Prostate gland (tissue), 2 donors: ENCODE measurements at regions not wholly inside any gene's neighbourhood (a gene's known extent, or its start where the extent isn't known, plus 50 kb on each side); places are given as distances from the start of the nearest gene placed in this dataset.

Source experiments
- DNase-seq: peaks from one replicate; pipeline ENCODE4 v3.0.0-alpha.2; 2019; ENCODE audit warnings: low spot score
- H3K27ac ChIP-seq, 2 donors: fragments of 200-600 bp; sonication (generic); 2 replicates each; pipeline ENCODE4 v1.5.1; 2017 to 2019
- H3K27me3 ChIP-seq: fragments of 200-600 bp; sonication (generic); replicated peaks from 2 replicates; pipeline ENCODE4 v1.5.1; 2019; ENCODE audit not compliant: insufficient read depth
- H3K36me3 ChIP-seq, 2 donors: fragments of 200-600 bp; sonication (generic); 1 replicate in 1 of 2; 2 replicates in 1 of 2; pipeline versions ENCODE4 v1.5.1 to v1.8.1; 2017 to 2019
- H3K4me1 ChIP-seq: fragments of 200-600 bp; sonication (generic); replicated peaks from 2 replicates; pipeline ENCODE4 v1.5.1; 2019
- H3K4me3 ChIP-seq, 2 donors: fragments of 200-600 bp; sonication (generic); 2 replicates each; pipeline ENCODE4 v1.5.1; 2017 to 2019
- H3K9me3 ChIP-seq: fragments of 200-600 bp; sonication (generic); 2 replicates; pipeline ENCODE4 v1.5.1; 2017
- CTCF ChIP-seq, 4 experiments: fragments of 200-600 bp in 2 of 4; fragments of 450-650 bp in 2 of 4; sonication (generic) in 2 of 4; IDR thresholded peaks; 1 replicate in 3 of 4; 2 replicates in 1 of 4; pipeline ENCODE4 v1.5.1; 2016 to 2019; ENCODE audit warnings: antibody characterized with exemption in 4 of 4, mild to moderate bottlenecking in 2 of 4, moderate library complexity in 2 of 4
- POLR2A ChIP-seq: fragments of 450-650 bp; IDR thresholded peaks from one replicate; pipeline ENCODE4 v1.6.1; 2016; ENCODE audit warnings: antibody characterized with exemption, mild to moderate bottlenecking
- POLR2AphosphoS5 ChIP-seq: sonication (generic); formaldehyde crosslinking; IDR thresholded peaks from one replicate; pipeline ENCODE4 v1.6.1; 2017; ENCODE audit warnings: antibody characterized with exemption
- WGBS: methylation state at CpG from one replicate; pipeline ENCODE4 v1.1.5; 2018; 5-methylcytosine and 5-hydroxymethylcytosine counted together
- intact Hi-C: fragments of 100-400 bp; cut with DNase I; formaldehyde crosslinking; loops from one replicate; pipeline ENCODE4 v1.14.2; 2022

GRCh38 chr7:42351316-42351935, 114.4 kb upstream of the GLI3 start:
- H3K27me3 ChIP-seq = no peaks in the 10 kb centered on the region
- intact Hi-C loops = no loop called here
- TF ChIP-seq CTCF (IDR thresholded peaks at IDR 0.05) (no peak), POLR2A (no peak)
- WGBS = 59% methylated on average over 5 of the region's 5 CpGs
- H3K9me3 ChIP-seq = no peaks in the 10 kb centered on the region
- H3K4me3 ChIP-seq = no peak overlapping the region
- no peak for DNase-seq
- no peaks in the 10 kb centered on the region for H3K36me3 ChIP-seq
- H3K4me1 ChIP-seq = no peaks in the 10 kb centered on the region
- H3K27ac ChIP-seq = no peak overlapping the region

- Histone ChIP-seq H3K4me1 (no peaks in the 10 kb centered on the region), H3K27ac (no peak overlapping the region), H3K36me3 (no peaks in the 10 kb centered on the region), H3K9me3 (no peaks in the 10 kb centered on the region), H3K4me3 (no peak overlapping the region), H3K27me3 (no peaks in the 10 kb centered on the region)
- WGBS = 62% methylated on average over 2 of the region's 2 CpGs
- intact Hi-C loops = no loop called here
- TF ChIP-seq CTCF (IDR thresholded peaks at IDR 0.05) = no peak
- no peak for TF ChIP-seq POLR2A
- TF ChIP-seq POLR2AphosphoS5 = no peak
- no peak for DNase-seq
Observed at GRCh38 chr7:42350801-42351200, 113.8 kb upstream of the GLI3 start.

- intact Hi-C loops = no loop called here
- Histone ChIP-seq H3K36me3 (no peaks in the 10 kb centered on the region), H3K4me1 (no peaks in the 10 kb centered on the region), H3K9me3 (no peaks in the 10 kb centered on the region), H3K27me3 (no peaks in the 10 kb centered on the region), H3K4me3 (no peak overlapping the region), H3K27ac (no peak overlapping the region)
- TF ChIP-seq POLR2AphosphoS5 = no peak
- no peak for TF ChIP-seq CTCF (IDR thresholded peaks at IDR 0.05)
- no peak for TF ChIP-seq POLR2A
- no peak for DNase-seq
- 56% methylated on average over 3 of the region's 3 CpGs for WGBS
Observed at GRCh38 chr7:42348631-42349030, 111.6 kb upstream of the GLI3 start.

- 100% methylated on average over 1 of the region's 1 CpG for WGBS
- TF ChIP-seq POLR2A (no peak), POLR2AphosphoS5 (no peak), CTCF (IDR thresholded peaks at IDR 0.05) (no peak)
- H3K4me1 ChIP-seq = no peaks in the 10 kb centered on the region
- no peak overlapping the region for H3K4me3 ChIP-seq
- H3K36me3 ChIP-seq = no peaks in the 10 kb centered on the region
- no peak for DNase-seq
- intact Hi-C loops = no loop called here
- no peaks in the 10 kb centered on the region for H3K27me3 ChIP-seq
- no peaks in the 10 kb centered on the region for H3K9me3 ChIP-seq
- no peak overlapping the region for H3K27ac ChIP-seq
Observed at GRCh38 chr7:42348071-42348470, 111.1 kb upstream of the GLI3 start.

GRCh38 chr7:42347616-42348015, 110.6 kb upstream of the GLI3 start:
- no peak for TF ChIP-seq CTCF (IDR thresholded peaks at IDR 0.05)
- TF ChIP-seq POLR2AphosphoS5 = no peak
- no peak for TF ChIP-seq POLR2A
- Histone ChIP-seq H3K36me3 (no peaks in the 10 kb centered on the region), H3K4me3 (no peak overlapping the region), H3K27me3 (no peaks in the 10 kb centered on the region), H3K9me3 (no peaks in the 10 kb centered on the region), H3K27ac (no peak overlapping the region), H3K4me1 (no peaks in the 10 kb centered on the region)
- intact Hi-C loops = no loop called here
- WGBS = 63% methylated on average over 4 of the region's 4 CpGs
- DNase-seq = no peak
